GM19395 (cell line): ENCODE measurements at regions not wholly inside any gene's neighbourhood (a gene's known extent, or its start where the extent isn't known, plus 50 kb on each side); places are given as distances from the start of the nearest gene placed in this dataset.

ENCODE experiments used
- ATAC-seq: cut with Tn5 transposase; IDR thresholded peaks from one replicate; pipeline ENCODE4 v1.9.1; 2021; ENCODE audit warnings: mild to moderate bottlenecking, moderate library complexity; ENCODE audit not compliant: unreplicated experiment

DNA sequence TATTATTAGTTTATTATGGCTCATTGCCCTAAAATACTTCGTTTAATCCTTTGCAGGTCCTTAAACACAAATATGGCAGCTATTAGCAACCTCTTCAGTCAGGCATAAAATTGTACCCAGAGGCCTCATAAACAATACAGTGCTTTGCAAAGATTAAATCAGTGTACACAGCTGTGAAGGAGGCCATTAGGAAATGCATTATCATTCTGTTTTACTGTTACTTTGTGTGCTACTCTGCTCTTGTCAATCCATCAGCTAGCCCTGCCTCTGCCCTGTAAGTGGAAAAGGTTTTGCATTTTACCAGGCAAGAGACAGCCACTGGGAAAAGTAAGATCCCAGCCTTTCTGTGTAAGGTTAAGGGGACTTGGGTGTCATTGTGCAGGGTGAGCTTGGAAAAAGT lies 415.7 kb upstream of the DAB1 start:
- no peak for ATAC-seq

DNA sequence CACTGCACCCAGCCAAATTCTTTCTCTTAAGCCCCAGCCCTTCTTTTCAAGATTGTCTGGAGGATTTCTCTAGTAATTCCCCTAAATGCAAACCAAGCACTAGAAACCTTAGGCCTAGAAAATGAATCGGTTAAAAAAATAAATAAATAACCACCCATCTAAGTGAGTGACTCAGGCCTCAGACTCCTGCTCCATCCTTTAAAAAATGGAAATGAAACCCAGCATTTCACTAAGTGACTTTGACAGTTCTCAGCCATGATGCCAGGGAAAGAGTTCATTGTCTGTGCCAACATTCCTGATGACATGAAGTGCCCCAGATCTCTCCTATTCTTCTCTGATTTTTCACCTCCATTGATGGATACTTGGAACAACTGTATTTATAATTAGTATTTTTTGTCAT lies 415.2 kb upstream of the DAB1 start:
- no peak for ATAC-seq

DNA sequence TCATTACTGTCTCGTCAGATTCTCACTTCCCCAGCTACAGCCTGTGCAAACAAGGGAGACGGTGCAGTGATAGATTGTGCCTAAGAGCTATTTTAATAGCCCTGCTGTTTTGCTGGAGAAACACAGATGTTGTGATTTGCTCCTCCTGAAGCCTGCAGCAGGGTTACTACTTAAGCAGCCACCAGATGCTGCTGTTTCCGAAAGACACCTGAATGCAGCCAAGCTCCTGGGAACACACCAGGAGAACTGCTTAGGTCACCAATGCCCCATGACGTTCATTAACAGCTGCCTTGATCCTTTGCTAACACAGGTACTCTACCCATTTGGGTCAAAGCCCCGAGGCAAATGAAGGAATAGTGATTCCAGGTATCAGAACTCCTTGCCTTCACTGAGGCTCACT lies 411.8 kb upstream of the DAB1 start:
- no peak for ATAC-seq

DNA sequence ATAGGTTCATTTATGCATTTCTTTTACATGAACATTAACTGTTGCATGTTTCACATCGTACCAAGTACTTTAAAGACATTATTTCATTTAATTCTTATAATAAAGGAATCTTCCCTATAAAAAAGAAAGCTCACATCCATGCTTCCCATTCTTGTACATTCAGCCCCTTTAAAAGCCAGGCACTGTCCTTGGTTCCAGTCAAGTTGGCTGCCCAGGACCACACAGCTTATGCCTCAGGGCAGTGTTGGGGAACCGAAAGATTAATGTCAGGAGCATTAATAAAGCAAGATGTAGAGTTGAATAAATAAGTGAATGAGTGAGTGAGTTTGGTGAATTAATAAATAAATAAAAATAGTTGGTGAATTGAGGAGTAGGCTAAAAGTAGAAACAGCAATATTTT lies 409.4 kb upstream of the DAB1 start:
- ATAC-seq = no peak

DNA sequence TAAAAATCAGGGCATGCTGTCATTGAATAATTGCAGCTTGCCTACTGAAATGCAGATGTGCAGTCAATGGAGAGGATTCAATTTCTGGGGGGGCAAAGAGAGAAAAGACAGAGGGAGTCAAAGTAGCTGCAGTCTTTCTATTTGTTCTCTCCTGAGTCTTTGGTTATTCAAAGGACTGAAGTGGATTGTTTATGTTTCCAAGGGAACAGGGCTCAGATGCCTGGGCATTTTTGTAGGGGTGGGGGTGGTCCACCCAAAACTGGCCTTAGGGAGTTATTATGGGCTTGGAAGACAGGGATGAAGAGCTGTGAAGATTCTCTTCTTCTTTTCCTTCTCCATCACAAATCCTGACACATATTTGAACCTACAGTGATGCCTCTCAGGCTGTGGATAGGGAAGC lies 408.8 kb upstream of the DAB1 start:
- no peak for ATAC-seq

DNA sequence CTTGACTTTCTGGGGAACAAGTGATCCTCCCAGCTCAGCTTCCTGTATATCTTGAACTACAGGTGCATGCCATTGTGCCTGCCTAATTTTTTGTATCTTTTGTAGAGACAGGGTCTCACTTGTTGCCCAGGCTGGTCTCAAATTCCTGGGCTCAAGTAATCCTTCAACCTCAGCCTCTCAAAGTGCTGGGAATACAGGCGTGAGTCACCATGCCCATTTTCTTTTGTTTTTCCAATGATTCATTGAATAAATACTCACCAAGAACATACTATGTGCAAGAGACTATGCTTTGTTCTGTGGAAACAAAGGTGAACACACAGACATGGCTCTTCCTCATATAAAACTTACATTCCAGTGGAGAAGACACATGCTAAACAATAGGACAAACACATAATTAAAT lies 407.8 kb upstream of the DAB1 start:
- ATAC-seq = no peak

DNA sequence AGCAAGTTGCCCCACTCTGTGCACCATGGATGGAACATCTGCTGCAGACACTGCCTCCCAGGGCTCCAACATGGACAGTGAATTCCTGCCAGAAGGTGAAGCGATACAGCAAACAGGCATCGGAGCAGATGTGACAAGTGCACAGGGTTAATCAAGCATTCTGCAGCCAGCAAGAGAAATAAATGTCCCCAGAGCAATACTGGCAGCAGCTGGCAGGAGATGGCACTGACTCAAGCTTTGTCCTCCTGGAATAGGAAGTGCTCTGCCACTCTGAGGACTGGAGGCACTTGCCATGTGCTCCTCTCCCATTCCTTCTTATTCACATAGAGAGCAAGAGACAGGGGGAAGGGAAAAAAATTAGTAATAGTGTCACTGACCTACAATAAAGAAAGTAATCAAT lies 402.7 kb upstream of the DAB1 start:
- ATAC-seq = no peak

DNA sequence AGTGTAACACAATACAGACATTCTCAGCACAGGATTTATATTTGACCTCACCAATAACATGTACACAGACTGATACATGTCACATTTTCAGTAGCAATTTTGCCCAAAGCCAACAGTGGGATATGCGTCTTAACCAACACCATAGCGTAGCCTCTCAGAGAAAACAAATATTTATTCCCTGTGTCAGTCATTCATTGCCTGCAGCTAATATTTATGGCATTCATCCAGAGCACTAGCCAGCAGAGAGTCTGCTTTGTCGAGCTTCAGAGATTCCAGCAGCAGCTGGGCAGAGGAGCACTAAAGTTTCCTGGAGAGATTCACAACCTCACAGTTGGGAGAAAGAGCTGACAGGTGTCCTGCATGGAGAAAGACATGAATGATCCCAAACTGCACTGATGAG lies 400.7 kb upstream of the DAB1 start:
- no peak for ATAC-seq

DNA sequence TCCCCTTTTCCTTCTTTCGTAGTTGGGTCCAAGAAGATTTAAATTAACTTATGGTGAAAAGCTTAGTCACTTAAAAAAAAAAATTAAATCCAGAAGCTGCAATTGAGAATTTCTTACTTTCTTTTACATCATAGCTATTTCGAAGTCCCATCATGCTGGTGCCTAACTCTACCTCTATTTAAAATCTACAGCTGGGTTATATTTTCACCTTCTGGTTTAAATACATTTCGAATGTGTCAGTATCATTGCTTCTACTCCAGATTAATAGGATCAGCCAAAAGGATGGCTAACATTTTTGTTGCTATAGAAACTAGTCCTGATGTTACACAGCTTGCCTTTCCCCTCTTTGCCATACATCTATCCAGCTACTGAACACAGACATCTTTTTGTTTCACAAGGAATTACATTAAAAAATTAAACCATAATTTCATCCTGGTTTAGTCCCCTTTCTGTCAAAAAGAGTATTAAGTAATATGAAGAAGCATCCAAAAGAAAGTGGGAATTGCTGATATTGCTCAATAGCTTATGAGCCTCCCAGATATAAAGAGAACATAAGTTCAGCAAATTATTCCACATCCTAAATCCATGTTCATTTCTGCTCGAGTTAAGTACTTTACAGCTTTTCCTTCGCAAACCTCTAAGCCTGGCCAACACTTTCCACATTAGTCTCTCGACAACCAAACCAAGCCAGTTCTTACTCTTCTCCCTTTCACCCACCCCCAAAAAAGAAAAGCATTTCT lies 396.7 kb upstream of the DAB1 start:
- ATAC-seq = no peak

DNA sequence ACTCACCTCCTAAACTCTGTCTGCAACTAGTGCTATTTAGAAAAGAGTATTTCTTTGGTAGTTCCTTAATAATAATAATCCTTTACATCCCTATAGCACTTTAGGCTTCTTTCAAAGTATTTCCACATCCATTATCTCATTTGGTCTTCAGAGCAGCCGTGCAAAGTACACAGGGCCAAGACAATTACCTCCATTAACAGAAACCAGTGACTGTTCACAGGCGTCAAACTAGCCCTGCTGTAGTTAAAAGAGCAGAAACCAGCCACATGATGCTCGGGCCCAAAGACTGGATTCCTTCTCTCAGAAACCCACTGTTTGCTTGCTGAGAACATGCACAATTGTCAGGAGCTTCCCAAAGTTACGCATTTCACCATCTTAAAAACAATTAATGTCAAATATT lies 396.0 kb upstream of the DAB1 start:
- no peak for ATAC-seq

DNA sequence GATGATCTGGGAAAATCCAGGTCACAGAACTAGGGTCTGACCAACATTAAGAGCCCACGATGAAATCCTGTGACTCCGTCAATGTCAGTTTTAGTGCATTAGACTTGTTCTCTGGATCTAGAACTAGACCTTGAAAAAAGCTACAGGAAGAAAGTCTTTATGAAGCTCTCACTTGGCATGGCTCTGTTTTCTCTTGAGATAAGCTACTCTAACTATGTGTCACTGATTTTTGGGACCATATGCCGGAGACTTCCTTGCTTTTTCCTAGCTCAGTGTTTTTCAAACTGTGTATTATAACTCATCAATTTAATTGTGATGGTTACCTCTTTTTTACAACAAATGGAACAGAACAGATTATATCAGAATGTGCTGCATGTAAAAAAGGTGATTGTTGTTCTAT lies 379.7 kb upstream of the DAB1 start:
- no peak for ATAC-seq

DNA sequence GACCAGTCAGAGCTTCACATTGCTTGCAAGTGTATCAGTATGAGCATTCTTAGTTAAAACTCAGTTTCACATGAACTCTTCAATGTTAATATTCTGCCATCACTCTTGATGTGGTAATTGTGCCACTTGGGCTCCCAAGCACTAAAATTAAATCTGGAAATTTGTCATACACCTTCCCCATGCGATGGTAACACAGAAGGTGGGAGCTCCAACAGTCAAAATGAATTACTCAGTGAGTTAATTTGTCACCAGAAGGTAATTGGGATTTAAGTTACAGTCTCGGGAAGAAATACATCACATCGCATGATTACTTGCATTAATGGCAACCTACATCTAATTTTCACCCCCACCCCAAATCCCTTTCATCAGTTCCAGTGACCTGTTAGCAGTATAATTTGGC lies 376.5 kb upstream of the DAB1 start:
- ATAC-seq = no peak

DNA sequence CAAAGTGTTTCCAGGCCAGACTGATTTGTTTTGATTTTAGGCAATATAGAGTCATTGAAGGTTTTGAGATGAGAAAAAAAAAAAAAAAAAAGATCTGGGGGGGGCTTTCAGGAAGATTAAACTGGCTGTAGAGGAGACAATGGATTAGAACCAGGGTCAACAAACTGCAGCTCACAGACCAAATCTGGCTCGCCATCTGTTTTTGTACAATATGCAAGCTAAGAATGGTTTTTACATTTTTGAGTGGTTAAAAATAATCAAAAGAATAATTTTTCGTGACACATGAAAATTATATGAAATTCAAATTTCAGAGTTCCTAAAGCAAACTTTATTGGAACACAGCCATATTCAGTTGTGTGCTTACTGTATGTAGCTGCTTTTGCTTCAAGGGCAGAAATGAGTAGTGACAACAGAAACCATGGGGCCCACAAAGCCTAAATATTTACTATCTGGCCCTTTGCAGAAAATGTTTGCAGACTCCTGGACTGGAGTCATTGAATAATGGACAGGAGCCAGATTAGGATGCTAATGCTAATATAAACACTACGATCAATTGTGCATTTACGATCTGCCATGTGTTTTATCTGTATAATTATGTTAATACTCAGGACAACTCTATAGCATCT lies 375.7 kb upstream of the DAB1 start:
- ATAC-seq = no peak

DNA sequence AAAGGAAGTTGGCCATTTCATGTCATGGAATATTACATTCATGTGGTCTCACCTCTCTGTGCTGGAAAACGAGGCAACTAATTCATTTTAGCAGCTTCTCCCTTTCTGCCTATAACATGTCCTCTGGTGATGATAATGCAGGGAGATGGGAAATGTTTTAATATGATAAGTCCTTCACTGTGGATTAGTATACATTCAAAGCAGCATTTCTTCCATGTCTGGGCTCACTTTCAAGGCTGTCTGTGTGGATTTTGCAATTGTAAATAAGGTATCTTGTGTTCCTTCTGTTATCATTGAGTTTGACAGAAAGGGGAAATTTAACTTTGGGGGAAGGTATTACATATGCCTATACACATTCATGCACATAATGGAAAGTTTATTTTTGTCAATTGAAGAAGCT lies 374.7 kb upstream of the DAB1 start:
- ATAC-seq = no peak

DNA sequence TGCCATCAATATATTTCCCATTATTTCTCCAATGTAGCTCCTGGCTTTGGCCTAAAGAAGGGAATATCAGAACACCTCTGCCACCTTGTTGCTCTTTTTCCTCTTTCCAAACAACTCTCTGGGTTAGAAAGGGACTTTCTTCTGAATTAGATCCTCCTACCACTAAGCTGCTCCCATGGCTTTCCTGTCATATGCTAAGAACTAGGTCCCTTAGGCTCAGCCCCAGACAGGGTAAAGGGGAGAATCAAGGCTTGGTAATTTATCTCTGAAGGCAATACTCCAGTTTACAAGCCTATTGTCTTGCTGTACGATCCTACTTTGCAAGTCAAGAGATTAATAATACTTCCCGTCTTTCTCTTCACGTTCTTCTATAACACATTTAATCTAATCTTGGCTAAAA lies 373.2 kb upstream of the DAB1 start:
- ATAC-seq = no peak

DNA sequence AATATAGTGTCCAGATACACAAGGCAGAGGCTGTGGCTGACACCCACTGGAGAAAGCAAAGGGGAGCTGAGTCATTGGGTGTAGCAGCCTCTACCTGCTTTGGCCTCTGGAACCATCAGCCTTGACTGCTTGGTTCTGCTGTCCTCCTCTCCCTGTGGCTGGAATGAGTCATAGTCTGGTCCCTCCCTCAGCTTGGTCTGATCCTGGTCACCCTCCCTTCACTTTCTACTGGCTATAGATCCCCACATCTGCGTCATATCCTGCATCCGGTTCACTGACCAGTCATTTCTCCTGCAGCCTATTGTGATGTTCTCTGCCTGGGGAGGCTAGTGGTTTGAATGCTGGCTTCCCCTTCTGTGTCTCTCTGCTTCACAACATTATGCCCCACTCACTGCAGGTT lies 372.8 kb upstream of the DAB1 start:
- ATAC-seq = no peak

DNA sequence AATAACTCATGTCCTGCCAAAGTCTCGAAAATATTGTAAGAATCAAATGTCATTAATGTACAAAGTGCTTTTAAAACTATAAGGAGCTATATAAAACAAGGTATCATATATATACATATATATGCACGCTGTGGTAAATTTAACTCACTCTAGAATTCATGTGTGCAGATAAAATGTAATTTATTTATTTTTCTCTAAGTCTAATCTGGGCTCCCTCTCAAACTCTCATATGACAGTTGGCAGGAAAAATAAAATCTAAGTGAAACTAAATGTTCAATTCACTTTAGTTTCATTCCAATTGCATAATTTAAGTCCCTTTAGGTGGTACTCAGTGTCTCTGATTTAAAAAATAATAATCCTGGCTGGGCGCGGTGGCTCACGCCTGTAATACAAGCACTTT lies 372.0 kb upstream of the DAB1 start:
- ATAC-seq = no peak

DNA sequence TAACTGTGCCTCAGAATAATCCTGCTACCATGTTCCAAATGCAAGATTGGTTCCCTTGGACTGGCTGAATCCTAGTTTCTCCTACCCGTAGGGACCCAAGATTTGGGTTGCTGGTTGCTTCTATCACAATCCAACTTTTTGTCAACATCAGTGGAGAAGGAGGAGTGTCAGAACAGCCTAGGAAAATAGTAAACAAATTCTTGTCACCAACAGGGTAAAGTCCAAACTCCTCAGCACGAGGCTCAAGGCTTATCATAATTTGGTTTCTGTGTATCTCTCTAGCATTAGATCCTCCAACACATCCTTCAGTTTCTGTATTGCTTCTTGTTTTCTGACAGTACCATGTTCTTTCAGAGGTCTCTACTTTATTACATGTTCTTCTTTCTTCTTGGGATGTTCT lies 370.2 kb upstream of the DAB1 start:
- ATAC-seq = no peak

DNA sequence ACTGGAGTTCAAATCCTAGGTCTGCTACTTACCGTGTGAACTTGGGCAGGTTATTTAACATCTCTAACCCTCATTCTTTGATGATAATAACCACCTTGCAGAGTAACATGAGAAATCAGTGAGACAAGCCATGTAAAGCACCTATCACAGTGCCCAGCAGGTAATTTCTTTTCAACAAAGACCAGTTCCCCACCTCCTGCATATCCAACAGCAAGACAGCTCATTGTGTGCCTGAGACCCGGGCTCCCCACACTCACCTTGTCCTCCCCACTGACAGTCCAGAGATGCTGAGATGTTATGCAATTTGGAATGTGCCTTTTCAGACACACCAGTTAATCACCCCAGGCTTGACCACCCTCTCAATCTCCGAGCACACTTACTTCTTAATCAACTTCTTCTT lies 367.6 kb upstream of the DAB1 start:
- no peak for ATAC-seq

DNA sequence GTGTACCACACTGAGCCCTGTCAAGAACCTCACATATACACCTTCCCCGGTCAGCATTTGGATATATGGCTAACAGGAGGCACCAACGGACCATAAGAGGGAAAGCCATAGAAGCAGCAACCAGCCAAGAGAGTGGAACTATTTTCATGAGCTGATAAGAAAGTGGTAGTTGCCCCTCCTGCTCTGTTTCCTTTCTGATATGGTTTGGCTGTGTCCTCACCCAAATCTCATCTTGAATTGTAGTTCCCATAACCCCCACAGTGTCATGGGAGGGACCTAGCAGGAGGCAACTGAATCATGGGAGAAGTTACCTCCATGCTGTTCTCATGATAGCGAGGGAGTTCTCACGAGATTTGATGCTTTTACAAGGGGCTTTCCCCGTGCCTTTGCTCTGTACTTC lies 366.1 kb upstream of the DAB1 start:
- no peak for ATAC-seq

DNA sequence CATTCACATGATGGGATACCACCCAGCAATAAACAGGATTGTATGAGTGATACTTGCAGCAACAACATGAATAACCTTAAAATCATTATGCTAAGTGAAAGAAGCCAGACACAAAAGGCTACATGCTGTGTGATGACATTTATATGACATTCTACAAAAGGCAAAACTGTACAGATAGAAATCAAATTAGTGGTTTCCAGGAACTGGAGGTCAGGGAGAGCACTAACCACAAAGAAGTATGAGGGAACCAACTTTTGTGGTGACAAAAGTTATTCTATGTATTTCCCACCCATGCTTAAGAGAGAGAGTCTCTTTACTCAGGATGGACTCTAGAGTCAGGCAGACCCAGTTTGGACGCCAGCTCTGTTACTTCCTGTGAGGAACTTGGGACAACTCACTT lies 364.5 kb upstream of the DAB1 start:
- ATAC-seq = no peak

DNA sequence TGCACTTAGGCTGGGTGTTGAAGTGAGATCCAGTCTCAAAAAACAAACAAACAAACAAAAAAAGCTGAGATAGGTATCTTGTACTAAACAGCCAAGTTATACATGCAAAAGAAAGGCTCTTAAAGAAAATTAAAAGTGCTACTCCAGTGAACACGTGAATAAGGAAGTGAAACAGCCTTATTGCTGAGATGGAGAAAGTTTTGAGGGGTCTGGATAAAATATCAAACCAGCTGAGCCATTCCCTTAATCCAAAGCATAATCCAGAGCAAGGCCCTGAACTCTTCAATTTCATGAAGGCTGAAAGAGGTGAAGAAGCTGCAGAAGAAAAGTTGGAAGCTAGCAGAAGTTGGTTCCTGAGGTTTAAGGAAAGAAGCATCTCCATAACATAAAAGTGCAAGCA lies 360.5 kb upstream of the DAB1 start:
- ATAC-seq = no peak

DNA sequence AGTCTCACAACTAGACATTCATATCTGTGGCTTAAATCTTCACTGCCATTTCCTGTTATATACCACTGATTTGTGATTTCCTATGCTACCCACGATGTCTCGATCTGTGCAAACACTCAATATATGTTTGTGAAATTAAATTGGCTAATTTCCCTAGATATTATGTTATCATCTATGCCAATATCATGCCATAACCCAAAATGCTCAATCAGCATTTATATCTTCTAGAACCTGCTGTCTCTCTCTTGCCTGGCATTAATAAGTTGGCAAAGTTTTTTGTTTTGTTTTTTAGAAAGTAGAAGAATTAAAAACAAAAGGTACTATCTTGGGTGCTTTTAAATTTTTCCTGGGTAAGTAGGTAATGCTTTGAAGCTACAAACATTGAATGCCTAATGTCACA lies 358.5 kb upstream of the DAB1 start:
- ATAC-seq = no peak
